Right lobe of liver (tissue), 6 donors: ENCODE measurements at regions not wholly inside any gene's neighbourhood (a gene's known extent, or its start where the extent isn't known, plus 50 kb on each side); places are given as distances from the start of the nearest gene placed in this dataset.

Experiments used
- ATAC-seq, 4 donors: fragments of 200-7000 bp; cut with Tn5 transposase; one replicate each; pipeline ENCODE4 v1.9.1; 2020; ENCODE audit warnings: mild to moderate bottlenecking in 4 of 4, moderate library complexity in 4 of 4
- DNase-seq, 3 donors: peaks; one replicate each; pipeline ENCODE4 v3.0.0-alpha.2; 2020
- H3K27ac ChIP-seq, 3 donors: fragments of 200-600 bp; one replicate each; pipeline ENCODE4 v1.8.0; 2022
- H3K27me3 ChIP-seq, 2 donors: fragments of 200-600 bp; one replicate each; pipeline ENCODE4 v1.8.0; 2022
- H3K36me3 ChIP-seq, 4 donors: fragments of 200-600 bp; sonication (generic) in 1 of 4; one replicate each; pipeline versions ENCODE4 v1.5.1 to v1.8.0; 2017 to 2022; ENCODE audit warnings: control low read depth in 1 of 4
- H3K4me1 ChIP-seq, 4 donors: fragments of 200-600 bp; sonication (generic) in 1 of 4; one replicate each; pipeline versions ENCODE4 v1.5.1 to v1.8.0; 2017 to 2022; ENCODE audit warnings: control low read depth in 1 of 4
- H3K4me3 ChIP-seq, 3 donors: fragments of 200-600 bp; one replicate each; pipeline ENCODE4 v1.8.0; 2022
- H3K9me3 ChIP-seq, 4 donors: fragments of 200-600 bp; sonication (generic) in 1 of 4; one replicate each; pipeline versions ENCODE4 v1.5.1 to v1.8.0; 2017 to 2022; ENCODE audit warnings: control low read depth in 1 of 4
- CTCF ChIP-seq, 4 donors: fragments of 200-600 bp in 3 of 4; fragments of 450-650 bp in 1 of 4; IDR thresholded peaks; one replicate each; pipeline versions ENCODE4 v1.5.1 to v1.8.0; 2016 to 2022; ENCODE audit warnings: antibody characterized with exemption in 4 of 4, mild to moderate bottlenecking in 2 of 4
- POLR2A ChIP-seq: fragments of 450-650 bp; IDR thresholded peaks from one replicate; pipeline ENCODE4 v1.6.1; 2017; ENCODE audit warnings: antibody characterized with exemption, mild to moderate bottlenecking
- WGBS: methylation state at CpG from one replicate; pipeline ENCODE4 v1.1.6; 2018; ENCODE audit warnings: low coverage, low lambda C conversion rate; ENCODE audit not compliant: insufficient coverage; ENCODE audit errors: missing lambda C conversion rate; 5-methylcytosine and 5-hydroxymethylcytosine counted together
- intact Hi-C, 2 donors: fragments of 100-400 bp; cut with DNase I; formaldehyde crosslinking; loops; one replicate each; pipeline versions ENCODE4 v1.11.2 to v1.14.1; 2022
- donor health status: DM: no; HTN: yes; CAD: no.
- donor health status: DM: no; HTN: no; CAD: no.
- donor health status: DM: no; HTN: no; CAD: no.
- donor health status: DM: no; HTN: yes; CAD: no.
- donor health status: DM: no; HTN: yes; CAD: no.

GRCh38 chr13:73757481-73758233 lies 376.5 kb downstream of the KLF12 start:
- DNase-seq, result no peak
- no peak overlapping the region for H3K27ac ChIP-seq
- no peaks in the 10 kb centered on the region for H3K27me3 ChIP-seq
- ATAC-seq, result no peak
- no peaks in the 10 kb centered on the region for H3K36me3 ChIP-seq
- 52% methylated on average over 2 of the region's 2 CpGs for WGBS
- no peaks in the 10 kb centered on the region for H3K9me3 ChIP-seq
- H3K4me3 ChIP-seq, result no peak overlapping the region
- no peaks in the 10 kb centered on the region for H3K4me1 ChIP-seq
- intact Hi-C loops, result no loop called here
- TF ChIP-seq CTCF (IDR thresholded peaks at IDR 0.05), result no peak
- no peak for TF ChIP-seq POLR2A

GRCh38 chr13:73754727-73755292 lies 379.4 kb downstream of the KLF12 start:
- TF ChIP-seq POLR2A, result no peak
- TF ChIP-seq CTCF (IDR thresholded peaks at IDR 0.05), result peak; percentile 66 to 76 (median 72)

GRCh38 chr13:73754241-73754640 lies 380.0 kb downstream of the KLF12 start:
- no peak for DNase-seq
- no peaks in the 10 kb centered on the region for H3K27me3 ChIP-seq
- H3K4me3 ChIP-seq, result no peak overlapping the region
- TF ChIP-seq POLR2A, result no peak
- no peak for TF ChIP-seq CTCF (IDR thresholded peaks at IDR 0.05)
- no peaks in the 10 kb centered on the region for H3K4me1 ChIP-seq
- H3K36me3 ChIP-seq, result no peaks in the 10 kb centered on the region
- no peak overlapping the region for H3K27ac ChIP-seq
- WGBS, result 55% methylated on average over 4 of the region's 4 CpGs
- ATAC-seq, result no peak
- H3K9me3 ChIP-seq, result no peaks in the 10 kb centered on the region
- intact Hi-C loops, result no loop called here

More at GRCh38 chr13:73754727-73755292, 379.4 kb downstream of the KLF12 start:
- Histone ChIP-seq H3K27me3 (no peaks in the 10 kb centered on the region), H3K36me3 (no peaks in the 10 kb centered on the region), H3K9me3 (no peaks in the 10 kb centered on the region), H3K4me1 (no peaks in the 10 kb centered on the region), H3K27ac (no peak overlapping the region), H3K4me3 (no peak overlapping the region)
- DNase-seq (no peak), ATAC-seq (peak; percentile 81 to 89 (median 84))
- WGBS, result 46% methylated on average over 3 of the region's 3 CpGs
- intact Hi-C loops, result no loop called here

GRCh38 chr13:73751290-73751689 lies 382.9 kb downstream of the KLF12 start:
- Histone ChIP-seq H3K36me3 (no peaks in the 10 kb centered on the region), H3K4me1 (no peaks in the 10 kb centered on the region), H3K9me3 (no peaks in the 10 kb centered on the region), H3K27me3 (no peaks in the 10 kb centered on the region), H3K27ac (no peak overlapping the region), H3K4me3 (no peak overlapping the region)
- intact Hi-C loops, result no loop called here
- DNase-seq (no peak), ATAC-seq (no peak)
- no peak for TF ChIP-seq POLR2A
- TF ChIP-seq CTCF (IDR thresholded peaks at IDR 0.05), result no peak
- WGBS, result 91% methylated on average over 3 of the region's 3 CpGs
